Astrocyte of the hippocampus (primary cell): ENCODE measurements at regions not wholly inside any gene's neighbourhood (a gene's known extent, or its start where the extent isn't known, plus 50 kb on each side); places are given as distances from the start of the nearest gene placed in this dataset.
"Not testable (repeated sequence)": the region's sequence is repeated elsewhere in the genome, so short reads cannot be mapped to it uniquely, and the experiment has no call there.

Source experiments
- DNase-seq: peaks from one replicate; pipeline ENCODE4 v3.0.0; 2011; ENCODE audit warnings: low read depth, low spot score

DNA sequence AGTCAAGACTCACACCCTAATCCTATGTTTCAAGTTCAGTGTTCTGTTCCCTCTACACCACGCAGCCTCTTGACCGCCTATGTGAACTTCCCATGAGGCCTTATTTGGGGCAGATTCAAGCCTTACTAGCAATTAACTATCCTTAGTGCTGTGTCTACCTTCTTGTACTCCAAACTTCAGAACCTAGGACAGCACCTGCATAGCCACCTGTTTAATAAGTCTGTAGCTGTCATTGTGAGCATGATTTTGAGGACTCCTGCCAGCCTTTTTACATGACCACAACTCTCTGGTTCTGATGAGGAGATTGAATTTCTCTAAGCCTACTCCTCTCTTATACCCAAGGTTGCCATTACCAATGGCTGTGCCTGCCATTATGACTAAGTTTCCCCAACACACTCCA is 50.8 kb upstream of the PCSK1 start:
- peak; percentile 76 for DNase-seq

- DNase-seq: no peak
Observed at GRCh38 chr5:96487859-96488258, 54.8 kb upstream of the PCSK1 start.

DNA sequence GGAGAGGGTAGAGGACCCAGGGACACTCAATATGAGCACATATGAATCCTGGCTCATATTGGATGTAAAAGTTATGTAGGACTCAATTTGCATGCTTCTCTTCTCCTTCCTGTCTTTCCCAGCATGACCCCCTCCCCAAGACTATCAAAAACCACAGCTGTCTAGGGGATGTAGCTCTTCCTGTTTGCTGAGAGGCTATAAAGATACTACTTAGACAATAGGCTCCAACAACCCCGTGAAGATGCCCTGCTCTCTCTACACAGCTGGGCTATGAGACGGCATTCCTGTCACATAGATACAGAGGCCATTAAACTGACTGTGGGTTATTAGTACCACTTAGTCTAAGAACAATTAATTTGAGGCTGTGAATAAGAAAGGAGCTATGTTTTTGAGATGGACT is 56.5 kb upstream of the PCSK1 start:
- DNase-seq: no peak

GRCh38 chr5:96492459-96493047 is 59.5 kb upstream of the PCSK1 start:
- DNase-seq: no peak

- DNase-seq: no peak
Observed at GRCh38 chr5:96493219-96493790, 60.3 kb upstream of the PCSK1 start.

DNA sequence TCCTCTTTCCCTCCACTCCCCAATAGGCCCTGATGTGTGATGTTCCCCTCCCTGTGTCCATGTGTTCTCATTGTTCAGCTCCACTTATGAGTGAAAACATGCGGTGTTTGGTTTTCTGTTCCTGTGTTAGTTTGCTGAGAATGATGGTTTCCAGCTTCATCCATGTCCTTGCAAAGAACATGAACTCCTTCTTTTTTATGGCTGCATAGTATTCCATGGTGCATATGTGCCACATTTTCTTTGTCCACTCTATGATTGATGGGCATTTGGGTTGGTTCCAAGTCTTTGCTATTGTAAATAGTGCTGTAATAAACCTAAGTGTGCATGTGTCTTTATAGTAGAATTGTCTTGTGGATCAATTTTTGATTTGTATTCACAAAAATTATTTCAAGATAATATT is 62.4 kb upstream of the PCSK1 start:
- not testable (repeated sequence) for DNase-seq

DNA sequence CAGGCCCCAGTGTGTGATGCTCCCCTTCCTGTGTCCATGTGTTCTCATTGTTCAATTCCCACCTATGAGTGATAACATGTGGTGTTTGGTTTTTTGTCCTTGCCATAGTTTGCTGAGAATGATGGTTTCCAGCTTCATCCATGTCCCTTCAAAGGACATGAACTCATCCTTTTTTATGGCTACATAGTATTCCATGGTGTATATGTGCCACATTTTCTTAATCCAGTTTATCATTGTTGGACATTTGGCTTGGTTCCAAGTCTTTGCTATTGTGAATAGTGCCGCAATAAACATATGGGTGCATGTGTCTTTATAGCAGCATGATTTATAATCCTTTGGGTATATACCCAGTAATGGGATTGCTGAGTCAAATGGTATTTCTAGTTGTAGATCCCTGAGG is 64.0 kb upstream of the PCSK1 start:
- DNase-seq: not testable (repeated sequence)

- DNase-seq: no peak
Observed at GRCh38 chr5:96499753-96500345, 66.8 kb upstream of the PCSK1 start.

- no peak for DNase-seq
Observed at GRCh38 chr5:96501991-96502646, 69.1 kb upstream of the PCSK1 start.

GRCh38 chr5:96503501-96504236 is 70.6 kb upstream of the PCSK1 start:
- DNase-seq: no peak

DNA sequence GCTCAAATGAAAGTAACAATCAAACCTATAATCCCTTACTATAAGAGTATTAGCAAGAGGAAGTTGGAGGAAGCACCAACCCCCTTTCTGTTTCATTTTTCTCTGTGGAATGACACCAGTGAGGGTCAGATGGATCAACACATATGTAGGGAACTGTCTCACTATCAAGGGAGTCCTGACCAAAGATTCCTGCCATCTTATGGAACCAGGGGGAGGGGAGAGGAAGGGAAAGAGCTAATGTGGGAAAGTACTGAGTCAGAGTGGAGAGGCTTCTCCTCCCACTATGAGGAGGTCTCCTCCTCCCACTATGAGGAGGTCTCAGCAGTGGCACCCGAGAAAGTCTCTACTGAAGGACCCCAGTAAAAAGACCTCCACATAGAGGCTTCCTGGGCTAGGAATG is 73.3 kb upstream of the PCSK1 start:
- DNase-seq: no peak

DNA sequence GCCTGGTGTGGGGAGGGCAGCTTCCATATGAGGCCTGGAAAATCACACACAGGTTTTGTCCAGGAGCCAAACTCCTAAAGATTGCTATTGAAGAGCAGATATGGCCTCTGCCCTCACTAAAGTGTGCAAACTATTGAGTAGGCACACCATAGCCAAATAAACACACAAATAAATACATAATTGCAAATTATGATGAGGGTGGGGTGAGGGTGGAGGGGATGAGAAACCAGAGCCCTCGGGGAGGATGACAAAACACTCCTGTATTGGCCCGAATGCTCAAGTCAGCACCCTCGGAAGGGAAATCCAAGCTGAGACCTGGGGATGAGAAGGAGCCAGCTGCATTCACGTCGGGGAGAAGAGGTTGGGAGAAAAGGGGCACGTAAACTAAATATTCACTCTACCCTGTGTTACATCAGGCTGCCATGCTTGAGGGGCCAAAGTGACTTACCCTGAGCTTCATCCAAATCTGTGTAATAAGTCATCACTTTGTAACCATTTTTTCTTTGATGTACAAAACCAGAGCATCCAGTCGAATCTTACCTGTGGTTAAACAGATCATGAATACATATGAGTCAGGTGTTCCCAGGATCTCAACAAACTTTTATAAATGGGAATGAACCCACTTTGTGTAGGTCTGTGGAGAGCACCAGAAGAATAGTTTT is 73.9 kb upstream of the PCSK1 start:
- DNase-seq: no peak

DNA sequence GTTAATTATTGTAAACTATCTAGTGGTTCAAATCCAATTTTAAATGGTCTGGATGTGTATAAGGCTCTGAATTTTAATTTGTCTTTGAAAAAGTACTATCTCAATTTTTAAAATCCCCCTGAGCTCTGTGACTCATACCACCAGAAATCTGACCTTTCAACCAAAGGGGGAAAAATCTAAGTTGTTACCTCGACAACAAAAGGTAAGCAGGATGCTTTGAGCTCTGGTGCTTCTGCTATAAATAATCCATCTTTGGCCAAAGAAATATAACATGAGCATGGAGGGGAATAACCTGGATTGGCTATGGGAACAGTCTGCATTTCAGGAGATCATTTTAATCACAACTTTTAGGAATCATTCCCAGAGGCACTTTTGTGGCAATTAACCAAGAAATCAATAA is 76.3 kb upstream of the PCSK1 start:
- no peak for DNase-seq

DNA sequence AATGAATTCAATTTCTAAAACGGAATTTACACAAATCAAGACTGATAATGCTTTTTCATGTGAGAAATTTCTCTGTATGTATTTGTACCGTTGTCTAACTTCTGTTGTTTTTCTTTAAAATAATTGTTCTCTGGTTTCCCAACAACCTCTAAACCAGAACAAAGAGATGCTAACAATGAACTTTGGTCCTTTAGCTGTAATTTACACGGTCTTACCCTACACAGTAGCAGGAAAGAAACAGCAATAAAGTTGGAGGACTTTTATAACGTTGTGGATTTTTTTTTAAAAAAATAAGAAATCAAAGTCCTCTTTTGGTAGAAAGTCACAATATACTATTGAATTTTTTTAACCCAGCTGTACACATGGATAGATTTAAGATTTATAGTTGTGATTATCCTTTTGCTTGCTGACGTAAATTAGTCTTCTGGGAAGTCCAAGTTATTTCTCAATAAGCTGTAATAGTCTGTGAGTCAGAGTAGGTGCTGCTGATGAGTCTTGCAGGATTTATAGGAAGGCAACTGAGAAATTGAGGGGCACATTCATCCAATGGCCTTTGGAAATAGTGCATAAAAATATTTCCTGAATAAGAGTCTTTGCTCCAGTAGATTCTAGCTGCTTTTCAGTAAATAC is 76.8 kb upstream of the PCSK1 start:
- peak; percentile 14 for DNase-seq

DNA sequence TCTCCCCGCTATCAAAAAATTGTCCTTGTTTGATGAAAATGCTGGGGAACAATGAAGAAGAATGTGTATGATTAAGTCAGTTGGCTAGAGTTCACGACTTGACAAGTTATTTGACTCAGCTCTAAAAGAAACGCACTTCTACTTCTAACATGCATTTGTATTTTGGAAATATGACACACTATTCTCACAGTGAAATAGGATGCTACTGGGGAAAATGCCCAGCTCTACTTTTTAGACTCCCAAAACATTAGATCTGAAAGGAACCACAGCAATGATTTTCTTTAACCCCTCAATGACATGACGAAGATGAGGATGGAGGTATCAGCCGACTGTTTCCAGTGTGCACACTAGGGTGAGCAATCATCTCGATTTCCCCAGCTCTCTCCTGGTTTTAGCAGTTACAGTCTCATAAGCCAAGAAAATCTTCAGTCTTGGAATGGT is 83.6 kb upstream of the PCSK1 start:
- DNase-seq: no peak

DNA sequence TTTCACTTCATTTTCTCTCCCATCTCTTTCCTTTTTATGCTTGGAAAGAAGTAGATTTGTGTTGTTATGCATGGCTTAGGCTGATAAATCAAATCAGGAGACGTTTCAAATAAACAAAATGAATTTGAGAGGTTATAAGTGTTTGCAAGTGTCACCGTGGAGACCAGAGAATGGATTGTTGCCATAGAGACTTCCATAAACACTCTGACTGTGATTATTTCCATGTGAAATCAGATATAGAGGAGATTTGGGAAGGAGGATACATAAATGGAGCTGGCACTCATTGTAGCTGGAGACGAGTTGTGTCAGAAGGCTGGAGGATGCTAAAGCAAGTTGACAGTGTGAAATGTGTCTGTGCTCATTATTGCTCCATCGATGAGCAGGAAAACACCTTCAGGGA is 84.2 kb upstream of the PCSK1 start:
- peak; percentile 5 for DNase-seq

DNA sequence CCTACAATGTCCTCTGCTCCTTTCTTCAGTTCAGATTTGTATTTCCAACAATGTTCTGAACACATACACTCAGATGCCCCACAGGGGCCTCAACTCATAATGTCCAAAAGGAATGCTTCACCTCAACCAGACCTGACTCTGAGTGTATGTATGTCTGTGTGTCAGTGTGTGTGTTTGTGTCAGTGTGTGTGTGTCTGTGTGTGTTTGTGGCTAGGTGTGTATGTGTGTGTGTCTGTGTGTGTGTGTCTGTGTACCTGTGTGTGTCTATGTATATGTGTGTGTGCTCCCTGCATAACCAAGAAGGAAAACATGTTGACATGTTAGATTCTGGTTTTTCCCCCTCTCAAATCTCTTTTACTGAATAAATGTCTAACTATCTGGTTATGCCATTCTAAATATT is 87.3 kb upstream of the PCSK1 start:
- DNase-seq: no peak

DNA sequence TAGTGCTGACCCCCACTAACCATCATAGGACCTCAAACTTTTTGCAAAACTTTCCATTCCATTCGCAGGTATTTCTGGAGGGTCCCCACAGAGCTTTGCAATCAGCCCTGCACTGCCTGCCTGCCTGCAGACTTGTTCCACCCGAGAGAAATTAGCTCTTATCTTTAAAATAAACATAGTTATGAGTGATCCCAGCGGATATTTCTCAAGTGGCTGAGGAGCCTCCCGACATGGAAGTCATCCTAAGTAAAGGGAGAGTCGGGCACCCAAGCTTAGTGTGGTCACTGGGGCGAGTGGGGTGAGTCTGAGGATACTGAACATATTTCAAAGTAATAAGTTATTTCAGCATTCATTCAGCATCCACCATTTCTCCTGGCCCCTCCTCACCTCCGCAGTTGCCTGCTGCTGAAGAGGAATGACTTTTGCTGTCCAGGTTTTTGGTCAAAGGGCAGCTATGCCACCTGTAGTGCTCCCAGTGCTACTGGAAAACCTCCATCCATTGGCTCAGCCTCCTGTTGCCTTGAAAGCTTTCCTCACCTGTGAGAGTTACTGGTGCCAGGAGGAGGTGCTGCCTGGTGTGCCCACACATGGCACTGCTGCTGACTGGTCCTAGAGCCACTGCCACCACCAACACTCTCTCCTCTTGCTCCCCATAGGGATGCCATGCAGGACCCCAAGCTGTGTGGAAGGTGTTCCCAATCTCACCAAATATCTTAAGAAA is 89.7 kb upstream of the PCSK1 start:
- DNase-seq: no peak

GRCh38 chr5:96527768-96528661 is 95.0 kb upstream of the PCSK1 start:
- DNase-seq: no peak
